ENCODE measurements at regions not wholly inside any gene's neighbourhood (a gene's known extent, or its start where the extent isn't known, plus 50 kb on each side); places are given as distances from the start of the nearest gene placed in this dataset.
"Not testable (repeated sequence)": the region's sequence is repeated elsewhere in the genome, so short reads cannot be mapped to it uniquely, and the experiment has no call there.

GRCh38 chr13:79880818-79881217 lies 399.9 kb downstream of the NDFIP2 start:
- DNase-seq (ENCODE audit: low read depth in 2 of 2), result no peak

- no peak for DNase-seq (ENCODE audit: low read depth in 2 of 2)
Measured at GRCh38 chr13:79874396-79875360, 393.7 kb downstream of the NDFIP2 start.

- DNase-seq (ENCODE audit: low read depth in 2 of 2), result no peak
Measured at GRCh38 chr13:79871594-79871993, 390.6 kb downstream of the NDFIP2 start.

GRCh38 chr13:79870766-79871165 lies 389.8 kb downstream of the NDFIP2 start:
- no peak for DNase-seq (ENCODE audit: low read depth in 2 of 2)

- no peak for DNase-seq (ENCODE audit: low read depth in 2 of 2)
Measured at GRCh38 chr13:79870123-79870522, 389.2 kb downstream of the NDFIP2 start.

GRCh38 chr13:79869326-79869725 lies 388.4 kb downstream of the NDFIP2 start:
- no peak for DNase-seq (ENCODE audit: low read depth in 2 of 2)

- no peak for DNase-seq (ENCODE audit: low read depth in 2 of 2)
Measured at GRCh38 chr13:79867254-79867653, 386.3 kb downstream of the NDFIP2 start.

- no peak for DNase-seq (ENCODE audit: low read depth in 2 of 2)
Measured at GRCh38 chr13:79866436-79866835, 385.5 kb downstream of the NDFIP2 start.

- no peak for DNase-seq (ENCODE audit: low read depth in 2 of 2)
Measured at GRCh38 chr13:79862515-79862914, 381.6 kb downstream of the NDFIP2 start.

- no peak for DNase-seq (ENCODE audit: low read depth in 2 of 2)
Measured at GRCh38 chr13:79861731-79862130, 380.8 kb downstream of the NDFIP2 start.

GRCh38 chr13:79860791-79861190 lies 379.8 kb downstream of the NDFIP2 start:
- no peak for DNase-seq (ENCODE audit: low read depth in 2 of 2)

GRCh38 chr13:79859756-79860155 lies 378.8 kb downstream of the NDFIP2 start:
- DNase-seq (ENCODE audit: low read depth in 2 of 2), result no peak

- DNase-seq (ENCODE audit: low read depth in 2 of 2), result no peak
Measured at GRCh38 chr13:79853251-79853650, 372.3 kb downstream of the NDFIP2 start.

GRCh38 chr13:79851318-79851717 lies 370.4 kb downstream of the NDFIP2 start:
- no peak for DNase-seq (ENCODE audit: low read depth in 2 of 2)

GRCh38 chr13:79847882-79848592 lies 367.1 kb downstream of the NDFIP2 start:
- DNase-seq (ENCODE audit: low read depth in 2 of 2), result no peak

GRCh38 chr13:79846386-79846785 lies 365.4 kb downstream of the NDFIP2 start:
- DNase-seq (ENCODE audit: low read depth in 2 of 2), result no peak

- DNase-seq (ENCODE audit: low read depth in 2 of 2), result no peak
Measured at GRCh38 chr13:79837741-79838450, 356.9 kb downstream of the NDFIP2 start.

GRCh38 chr13:79836121-79836520 lies 355.2 kb downstream of the NDFIP2 start:
- DNase-seq (ENCODE audit: low read depth in 2 of 2), result not testable (repeated sequence)

- DNase-seq (ENCODE audit: low read depth in 2 of 2), result no peak
Measured at GRCh38 chr13:79834876-79835275, 353.9 kb downstream of the NDFIP2 start.

GRCh38 chr13:79833991-79834390 lies 353.0 kb downstream of the NDFIP2 start:
- DNase-seq (ENCODE audit: low read depth in 2 of 2), result no peak

- no peak for DNase-seq (ENCODE audit: low read depth in 2 of 2)
Measured at GRCh38 chr13:79831556-79831955, 350.6 kb downstream of the NDFIP2 start.

GRCh38 chr13:79830945-79831344 lies 350.0 kb downstream of the NDFIP2 start:
- no peak for DNase-seq (ENCODE audit: low read depth in 2 of 2)

Data from stimulated activated CD4-positive, alpha-beta T cell treated with anti-CD3 and anti-CD28 coated beads, Interleukin-1b, Interleukin-23, amount 100 ng/mL, for 1 hour (primary cell).